ENCODE measurements at regions not wholly inside any gene's neighbourhood (a gene's known extent, or its start where the extent isn't known, plus 50 kb on each side); places are given as distances from the start of the nearest gene placed in this dataset.

Small RNA genes in the stretch of these regions (small RNA-seq; reads per million reads assigned to genes)
- gene RNA5SP459, result 0 reads per million in 3 experiments
